Panc1 (cell line): ENCODE measurements at regions not wholly inside any gene's neighbourhood (a gene's known extent, or its start where the extent isn't known, plus 50 kb on each side); places are given as distances from the start of the nearest gene placed in this dataset.

Source experiments
- CTCF ChIP-seq: fragments of 450-650 bp; IDR thresholded peaks from 2 replicates; pipeline ENCODE4 v1.5.1; 2017; ENCODE audit warnings: mild to moderate bottlenecking
- POLR2AphosphoS5 ChIP-seq: IDR thresholded peaks from 2 replicates; pipeline ENCODE4 v1.6.1; 2012; ENCODE audit warnings: mild to moderate bottlenecking, low read depth, low read length, moderate library complexity
- SIN3A ChIP-seq: IDR thresholded peaks from 2 replicates; pipeline ENCODE4 v1.6.1; 2012; ENCODE audit warnings: low read depth, mild to moderate bottlenecking, low read length, moderate library complexity, borderline replicate concordance; ENCODE audit not compliant: insufficient read depth
- TCF7L2 ChIP-seq: IDR thresholded peaks from 2 replicates; pipeline ENCODE4 v1.6.1; 2011; ENCODE audit warnings: mild to moderate bottlenecking, low read depth, low read length, inconsistent platforms

- TF ChIP-seq TCF7L2, result no peak
- TF ChIP-seq CTCF, result no peak
- no peak for TF ChIP-seq POLR2AphosphoS5
- TF ChIP-seq SIN3A, result no peak
Measured at GRCh38 chr1:65045022-65045817, 78.9 kb upstream of the JAK1 start.
